ENCODE measurements at regions not wholly inside any gene's neighbourhood (a gene's known extent, or its start where the extent isn't known, plus 50 kb on each side); places are given as distances from the start of the nearest gene placed in this dataset.

DNA sequence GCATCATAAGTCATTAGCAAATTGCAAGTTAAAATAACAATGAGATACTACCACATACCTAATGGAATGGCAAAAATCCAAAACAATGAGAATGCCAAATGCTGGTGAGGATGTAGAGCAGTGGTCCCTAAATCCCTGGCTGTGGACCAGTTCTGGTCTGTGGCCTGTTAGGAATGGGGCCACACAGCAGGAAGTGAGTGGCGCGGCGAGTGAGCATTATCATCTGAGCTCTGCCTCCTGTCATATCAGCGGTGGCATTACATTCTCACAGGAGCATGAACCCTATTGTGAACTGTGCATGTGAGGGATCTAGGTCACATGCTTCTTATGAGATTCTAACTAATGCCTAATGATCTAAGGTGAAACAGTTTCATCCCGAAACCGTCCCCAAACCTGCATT lies 1694.4 kb downstream of the EFNB2 start:
- no peaks in the 10 kb centered on the region for H3K4me1 Mint-ChIP-seq (ENCODE audit: low read depth)
- ChIA-PET POLR2A (no interaction called here), CTCF (no interaction called here)
- no peaks in the 10 kb centered on the region for H3K9me3 Mint-ChIP-seq
- H3K36me3 Mint-ChIP-seq (ENCODE audit: low read depth): no peaks in the 10 kb centered on the region
- H3K4me3 Mint-ChIP-seq: no peak overlapping the region
- no peak for DNase-seq
- no peaks in the 10 kb centered on the region for H3K27me3 Mint-ChIP-seq
- TF ChIP-seq, protein P1, sequence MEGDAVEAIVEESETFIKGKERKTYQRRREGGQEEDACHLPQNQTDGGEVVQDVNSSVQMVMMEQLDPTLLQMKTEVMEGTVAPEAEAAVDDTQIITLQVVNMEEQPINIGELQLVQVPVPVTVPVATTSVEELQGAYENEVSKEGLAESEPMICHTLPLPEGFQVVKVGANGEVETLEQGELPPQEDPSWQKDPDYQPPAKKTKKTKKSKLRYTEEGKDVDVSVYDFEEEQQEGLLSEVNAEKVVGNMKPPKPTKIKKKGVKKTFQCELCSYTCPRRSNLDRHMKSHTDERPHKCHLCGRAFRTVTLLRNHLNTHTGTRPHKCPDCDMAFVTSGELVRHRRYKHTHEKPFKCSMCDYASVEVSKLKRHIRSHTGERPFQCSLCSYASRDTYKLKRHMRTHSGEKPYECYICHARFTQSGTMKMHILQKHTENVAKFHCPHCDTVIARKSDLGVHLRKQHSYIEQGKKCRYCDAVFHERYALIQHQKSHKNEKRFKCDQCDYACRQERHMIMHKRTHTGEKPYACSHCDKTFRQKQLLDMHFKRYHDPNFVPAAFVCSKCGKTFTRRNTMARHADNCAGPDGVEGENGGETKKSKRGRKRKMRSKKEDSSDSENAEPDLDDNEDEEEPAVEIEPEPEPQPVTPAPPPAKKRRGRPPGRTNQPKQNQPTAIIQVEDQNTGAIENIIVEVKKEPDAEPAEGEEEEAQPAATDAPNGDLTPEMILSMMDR (IDR thresholded peaks at IDR 0.05): no peak
- no peak overlapping the region for H3K27ac Mint-ChIP-seq
- intact Hi-C loops (cut with micrococcal nuclease): no loop called here
- ATAC-seq: no peak

DNA sequence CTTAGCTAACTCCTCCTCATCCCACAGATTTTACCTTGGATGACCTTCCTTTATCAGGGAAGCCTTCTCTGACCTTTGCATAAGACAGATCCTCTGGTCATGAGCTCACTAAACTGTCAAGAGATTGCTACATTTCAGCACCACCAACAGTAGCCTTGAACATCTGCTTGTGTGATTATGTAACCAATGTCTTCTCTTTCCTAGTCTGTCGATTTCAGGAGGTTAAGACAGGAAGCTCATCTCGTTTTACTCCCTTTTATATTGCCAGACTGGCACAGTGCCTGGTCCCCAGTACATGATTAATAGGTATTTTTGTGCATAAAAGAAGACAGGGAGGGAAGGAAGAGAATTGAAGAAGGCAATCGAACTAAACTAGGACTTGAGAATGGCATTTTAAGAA lies 1697.7 kb downstream of the EFNB2 start:
- Mint-ChIP-seq H3K27me3 (no peaks in the 10 kb centered on the region), H3K4me1 (ENCODE audit: low read depth) (no peaks in the 10 kb centered on the region), H3K27ac (no peak overlapping the region), H3K9me3 (no peaks in the 10 kb centered on the region), H3K36me3 (ENCODE audit: low read depth) (no peaks in the 10 kb centered on the region), H3K4me3 (no peak overlapping the region)
- ATAC-seq (no peak), DNase-seq (no peak)
- intact Hi-C loops (cut with micrococcal nuclease): no loop called here
- ChIA-PET CTCF (no interaction called here), POLR2A (no interaction called here)
- TF ChIP-seq, protein P1 (IDR thresholded peaks at IDR 0.05): no peak

DNA sequence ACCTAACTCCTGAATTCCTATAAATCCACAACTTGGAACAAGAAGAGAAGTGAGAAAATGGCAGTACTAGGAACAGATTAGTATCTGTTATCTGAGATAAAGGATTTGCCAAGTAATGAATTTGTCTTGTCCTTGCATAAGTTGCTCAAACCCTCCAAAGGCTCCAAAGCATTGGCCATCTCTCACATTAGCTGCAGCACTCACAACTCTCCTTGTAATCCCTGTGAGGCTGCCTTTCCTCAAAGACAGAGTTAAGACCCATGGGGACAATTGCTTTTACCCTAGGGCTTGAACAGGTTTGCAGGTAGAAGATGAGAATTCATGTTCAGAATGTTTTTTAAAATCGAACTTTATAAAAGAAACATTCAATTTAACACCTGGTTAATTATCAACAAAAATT lies 1702.2 kb downstream of the EFNB2 start:
- intact Hi-C loops (cut with micrococcal nuclease): no loop called here

DNA sequence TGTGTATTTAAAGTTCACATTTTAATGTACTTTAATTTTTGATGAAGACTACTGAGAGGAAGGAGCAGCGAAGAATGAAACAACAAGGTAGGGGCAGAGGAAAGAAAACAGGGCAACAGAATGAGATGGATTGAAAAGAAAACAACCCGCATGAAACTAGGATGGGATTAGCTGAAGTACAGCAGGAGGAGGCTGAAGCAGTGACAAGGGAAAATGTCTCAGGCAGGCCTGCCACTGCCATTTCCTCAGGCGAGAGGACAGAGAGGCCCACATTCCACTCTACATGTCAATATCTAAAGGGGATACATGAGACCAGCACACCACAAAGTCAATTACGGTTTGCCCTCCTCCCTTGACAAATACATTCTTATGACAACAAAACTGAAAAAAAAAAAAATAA lies 1703.2 kb downstream of the EFNB2 start:
- DNase-seq: no peak
- no peak for ATAC-seq

More for the DNA sequence above, 1702.2 kb downstream of the EFNB2 start:
- Mint-ChIP-seq H3K36me3 (ENCODE audit: low read depth) (no peaks in the 10 kb centered on the region), H3K4me3 (no peak overlapping the region), H3K27me3 (peaks cover 1% of the 10 kb centered on the region), H3K4me1 (ENCODE audit: low read depth) (peaks cover 3% of the 10 kb centered on the region), H3K9me3 (no peaks in the 10 kb centered on the region), H3K27ac (no peak overlapping the region)
- no peak for DNase-seq
- CTCF ChIA-PET: no interaction called here
- no peak for ATAC-seq
- POLR2A ChIA-PET: no interaction called here
- TF ChIP-seq, protein P1 (IDR thresholded peaks at IDR 0.05): no peak

DNA sequence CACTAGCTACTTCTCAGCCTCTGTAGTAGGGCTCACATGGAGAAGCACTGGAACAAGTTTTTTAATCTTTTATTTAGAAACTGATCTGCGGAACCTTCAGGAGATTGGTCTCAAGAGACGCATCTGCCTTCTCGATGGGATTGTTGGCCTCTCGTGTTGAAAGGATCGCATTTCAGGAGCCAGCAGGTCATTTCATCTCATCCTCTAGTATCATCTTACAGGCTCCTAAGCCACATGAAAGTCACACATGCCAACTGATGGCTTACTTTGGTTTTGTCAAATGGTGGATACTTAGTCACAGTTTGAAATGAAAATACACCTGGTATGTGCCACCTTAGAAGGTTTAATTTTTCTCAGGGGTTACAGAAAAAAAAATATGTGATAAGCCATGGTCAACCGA lies 1703.6 kb downstream of the EFNB2 start:
- ATAC-seq (no peak), DNase-seq (no peak)
- peaks cover 1% of the 10 kb centered on the region for H3K27me3 Mint-ChIP-seq
- TF ChIP-seq, protein P1 (IDR thresholded peaks at IDR 0.05): no peak
- intact Hi-C loops (cut with micrococcal nuclease): no loop called here
- H3K4me3 Mint-ChIP-seq: no peak overlapping the region
- peaks cover 3% of the 10 kb centered on the region for H3K4me1 Mint-ChIP-seq (ENCODE audit: low read depth)
- no peaks in the 10 kb centered on the region for H3K36me3 Mint-ChIP-seq (ENCODE audit: low read depth)
- ChIA-PET CTCF (no interaction called here), POLR2A (no interaction called here)
- H3K27ac Mint-ChIP-seq: no peak overlapping the region
- no peaks in the 10 kb centered on the region for H3K9me3 Mint-ChIP-seq

More for the DNA sequence above, 1703.2 kb downstream of the EFNB2 start:
- ChIA-PET POLR2A (no interaction called here), CTCF (no interaction called here)
- H3K36me3 Mint-ChIP-seq (ENCODE audit: low read depth): no peaks in the 10 kb centered on the region
- H3K27me3 Mint-ChIP-seq: peaks cover 1% of the 10 kb centered on the region
- intact Hi-C loops (cut with micrococcal nuclease): no loop called here
- H3K9me3 Mint-ChIP-seq: no peaks in the 10 kb centered on the region
- H3K27ac Mint-ChIP-seq: no peak overlapping the region
- peaks cover 3% of the 10 kb centered on the region for H3K4me1 Mint-ChIP-seq (ENCODE audit: low read depth)
- H3K4me3 Mint-ChIP-seq: no peak overlapping the region
- TF ChIP-seq, protein P1 (IDR thresholded peaks at IDR 0.05): no peak

Data from activated CD8-positive, alpha-beta T cell treated with anti-CD3 and anti-CD28 coated beads for 36 hours (primary cell).